ENCODE measurements at regions not wholly inside any gene's neighbourhood (a gene's known extent, or its start where the extent isn't known, plus 50 kb on each side); places are given as distances from the start of the nearest gene placed in this dataset. TPM values are rescaled to one million over a fixed set of nuclear protein-coding genes. Genes with fewer than 3 reads are reported as not detected.

DNA sequence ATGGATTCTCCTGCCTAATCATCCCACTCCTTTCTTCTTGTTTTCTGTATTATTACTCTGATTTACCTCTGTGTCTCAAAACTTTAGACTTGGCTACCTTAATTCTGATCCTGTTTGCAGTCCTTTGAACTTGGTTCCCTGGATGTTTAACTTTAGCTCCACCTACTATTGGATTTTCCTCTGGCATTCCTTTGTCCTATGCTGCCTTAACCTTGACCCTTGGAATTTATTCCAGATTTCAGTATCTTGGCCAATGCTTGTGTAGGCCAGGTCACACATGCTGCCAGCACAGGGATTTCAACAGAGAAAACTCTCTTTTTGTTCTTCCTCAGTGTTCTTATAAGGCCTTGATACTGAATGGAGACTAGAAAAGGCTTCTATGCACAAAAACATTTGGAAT lies 65.0 kb upstream of the DNAJC19 start:
- no peak for ATAC-seq
- Histone ChIP-seq H3K4me1 (no peaks in the 10 kb centered on the region), H3K27ac (no peak overlapping the region), H3K9me3 (no peaks in the 10 kb centered on the region), H3K4me3 (no peak overlapping the region), H3K27me3 (no peaks in the 10 kb centered on the region), H3K36me3 (replicated peaks in 1 of 2; ENCODE audit: insufficient read depth in 1 of 2, low read depth in 2 of 2) (no peaks in the 10 kb centered on the region)
- DNase-seq = no peak
- no peak for TF ChIP-seq POLR2A (IDR thresholded peaks at IDR 0.05)
- TF ChIP-seq, protein P1, sequence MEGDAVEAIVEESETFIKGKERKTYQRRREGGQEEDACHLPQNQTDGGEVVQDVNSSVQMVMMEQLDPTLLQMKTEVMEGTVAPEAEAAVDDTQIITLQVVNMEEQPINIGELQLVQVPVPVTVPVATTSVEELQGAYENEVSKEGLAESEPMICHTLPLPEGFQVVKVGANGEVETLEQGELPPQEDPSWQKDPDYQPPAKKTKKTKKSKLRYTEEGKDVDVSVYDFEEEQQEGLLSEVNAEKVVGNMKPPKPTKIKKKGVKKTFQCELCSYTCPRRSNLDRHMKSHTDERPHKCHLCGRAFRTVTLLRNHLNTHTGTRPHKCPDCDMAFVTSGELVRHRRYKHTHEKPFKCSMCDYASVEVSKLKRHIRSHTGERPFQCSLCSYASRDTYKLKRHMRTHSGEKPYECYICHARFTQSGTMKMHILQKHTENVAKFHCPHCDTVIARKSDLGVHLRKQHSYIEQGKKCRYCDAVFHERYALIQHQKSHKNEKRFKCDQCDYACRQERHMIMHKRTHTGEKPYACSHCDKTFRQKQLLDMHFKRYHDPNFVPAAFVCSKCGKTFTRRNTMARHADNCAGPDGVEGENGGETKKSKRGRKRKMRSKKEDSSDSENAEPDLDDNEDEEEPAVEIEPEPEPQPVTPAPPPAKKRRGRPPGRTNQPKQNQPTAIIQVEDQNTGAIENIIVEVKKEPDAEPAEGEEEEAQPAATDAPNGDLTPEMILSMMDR (IDR thresholded peaks at IDR 0.05) = no peak
- intact Hi-C loops (cut with DNase I) = no loop called here

GRCh38 chr3:181052256-181052655 lies 62.7 kb upstream of the DNAJC19 start:
- Histone ChIP-seq H3K27me3 (no peaks in the 10 kb centered on the region), H3K4me1 (no peaks in the 10 kb centered on the region), H3K4me3 (no peak overlapping the region), H3K9me3 (no peaks in the 10 kb centered on the region), H3K36me3 (replicated peaks in 1 of 2; ENCODE audit: insufficient read depth in 1 of 2, low read depth in 2 of 2) (no peaks in the 10 kb centered on the region), H3K27ac (no peak overlapping the region)
- no peak for ATAC-seq
- no peak for TF ChIP-seq POLR2A (IDR thresholded peaks at IDR 0.05)
- TF ChIP-seq, protein P1 (IDR thresholded peaks at IDR 0.05) = no peak
- DNase-seq = no peak
- intact Hi-C loops (cut with DNase I) = no loop called here
- WGBS, 2 donors = 68% methylated on average over 2 of the region's 2 CpGs

- ATAC-seq (no peak), DNase-seq (no peak)
- TF ChIP-seq POLR2A (IDR thresholded peaks at IDR 0.05) = no peak
- TF ChIP-seq, protein P1 (IDR thresholded peaks at IDR 0.05) = no peak
- WGBS, 2 donors = 0% methylated on average over 1 of the region's 1 CpG
- intact Hi-C loops (cut with DNase I) = no loop called here
- H3K27me3 ChIP-seq = no peaks in the 10 kb centered on the region
- no peaks in the 10 kb centered on the region for H3K4me1 ChIP-seq
- H3K27ac ChIP-seq = no peak overlapping the region
- H3K9me3 ChIP-seq = peaks cover 0 to 8% (median 0%) of the 10 kb centered on the region in 3 donors
- H3K36me3 ChIP-seq (replicated peaks in 1 of 2; ENCODE audit: insufficient read depth in 1 of 2, low read depth in 2 of 2) = no peaks in the 10 kb centered on the region
- H3K4me3 ChIP-seq = no peak overlapping the region
These were observed 61.2 kb upstream of the DNAJC19 start for GRCh38 chr3:181050738-181051137.

GRCh38 chr3:181040030-181040429 lies 50.5 kb upstream of the DNAJC19 start:
- Histone ChIP-seq H3K4me1 (no peaks in the 10 kb centered on the region), H3K36me3 (replicated peaks in 1 of 2; ENCODE audit: insufficient read depth in 1 of 2, low read depth in 2 of 2) (no peaks in the 10 kb centered on the region), H3K27me3 (no peaks in the 10 kb centered on the region), H3K4me3 (no peak overlapping the region), H3K27ac (no peak overlapping the region), H3K9me3 (no peaks in the 10 kb centered on the region)
- DNase-seq (no peak), ATAC-seq (no peak)
- intact Hi-C loops (cut with DNase I) = no loop called here
- TF ChIP-seq, protein P1 (IDR thresholded peaks at IDR 0.05) = no peak
- TF ChIP-seq POLR2A (IDR thresholded peaks at IDR 0.05) = no peak

Small RNA genes lying in the stretch of these regions (small RNA-seq; reads per million reads assigned to genes)
- gene AC083904.1 (not detected), gene RNU6-4P (not detected)

Measured in body of pancreas (tissue), 4 donors.